Ovary (tissue), 7 donors: ENCODE measurements at regions not wholly inside any gene's neighbourhood (a gene's known extent, or its start where the extent isn't known, plus 50 kb on each side); places are given as distances from the start of the nearest gene placed in this dataset.

Source experiments
- DNase-seq, 5 donors: peaks; one replicate each; pipeline ENCODE4 v3.0.0-alpha.2; 2019 to 2020
- H3K27ac ChIP-seq, 2 donors: fragments of 200-600 bp; one replicate each; pipeline versions ENCODE4 v1.5.1 to v1.8.0; 2019 to 2022
- H3K27me3 ChIP-seq: fragments of 200-600 bp; one replicate; pipeline ENCODE4 v1.8.0; 2022
- H3K36me3 ChIP-seq: fragments of 200-600 bp; sonication (generic); one replicate; pipeline ENCODE4 v1.5.1; 2019
- H3K4me1 ChIP-seq: one replicate; pipeline ENCODE4 v1.8.1; 2013; ENCODE audit warnings: mild to moderate bottlenecking, moderate library complexity; ENCODE audit not compliant: insufficient read depth
- H3K4me3 ChIP-seq: fragments of 200-600 bp; sonication (generic); one replicate; pipeline ENCODE4 v1.5.1; 2017
- H3K9me3 ChIP-seq, 2 donors: fragments of 200-600 bp in 1 of 2; sonication (generic) in 1 of 2; one replicate each; pipeline versions ENCODE4 v1.5.1 to v1.8.1; 2013 to 2019; ENCODE audit warnings: mild to moderate bottlenecking in 1 of 2, moderate library complexity in 1 of 2
- EP300 ChIP-seq: sonication (generic); formaldehyde crosslinking; IDR thresholded peaks from one replicate; pipeline ENCODE4 v1.6.1; 2017; ENCODE audit warnings: antibody characterized with exemption
- POLR2A ChIP-seq: fragments of 450-650 bp; IDR thresholded peaks from one replicate; pipeline ENCODE4 v1.6.1; 2017; ENCODE audit warnings: antibody characterized with exemption, mild to moderate bottlenecking, moderate library complexity
- WGBS, 3 donors: extraction: QIAGEN DNeasy Blood & Tissue Kit in 1 of 3; methylation state at CpG; one replicate each; pipeline versions ENCODE4 v1.1.5 to v1.1.7; 2013 to 2017; 5-methylcytosine and 5-hydroxymethylcytosine counted together
- intact Hi-C, 4 donors: fragments of 100-400 bp; cut with DNase I; formaldehyde crosslinking; loops; one replicate each; pipeline versions ENCODE4 v1.11.0 to v1.15.1; 2022 to 2023
- TF ChIP-seq, protein P1 (sequence below), 3 donors: fragments of 450-650 bp in 2 of 3; fragments of 200-600 bp in 1 of 3; IDR thresholded peaks; one replicate each; pipeline versions ENCODE4 v1.5.1 to v1.8.0; 2016 to 2022; ENCODE audit warnings: antibody characterized with exemption in 3 of 3, mild to moderate bottlenecking in 1 of 3
- donor health status: DM: no; HTN: no; CAD: no; lungs with moderate emphysema.
- donor health status: DM: no; HTN: no; CAD: no.
- donor health status: Bipolar disorder and iron deficiency.
- donor health status: DM: no; HTN: no; CAD: no.
- donor health status: DM: yes; HTN: yes; CAD: no.

DNA sequence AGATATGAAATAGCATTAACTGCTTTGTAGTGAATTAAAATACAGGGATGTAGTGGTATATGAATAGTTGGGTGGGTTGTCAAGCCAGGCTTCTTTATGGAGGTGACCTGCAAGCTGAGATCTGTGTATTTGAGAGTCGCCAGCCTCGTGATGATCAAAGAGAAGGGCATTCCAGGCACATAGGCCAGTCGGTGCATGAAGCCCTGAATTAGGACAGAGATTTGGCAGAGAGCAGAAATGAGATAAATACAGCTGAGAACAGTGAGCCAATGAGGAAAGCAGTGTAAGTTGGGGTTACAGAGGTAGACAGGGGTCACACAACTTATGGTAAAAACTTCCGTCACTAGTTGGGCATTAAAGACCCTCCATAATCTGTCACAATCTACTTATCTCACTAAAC is 641.9 kb downstream of the OTOL1 start:
- Histone ChIP-seq H3K27me3 (no peaks in the 10 kb centered on the region), H3K4me1 (no peaks in the 10 kb centered on the region), H3K36me3 (no peaks in the 10 kb centered on the region), H3K27ac (no peak overlapping the region), H3K9me3 (no peaks in the 10 kb centered on the region), H3K4me3 (no peak overlapping the region)
- intact Hi-C loops = no loop called here
- 58 to 65% (median 64%) methylated on average over 4 of the region's 4 CpGs for WGBS, 3 donors
- TF ChIP-seq EP300 (no peak), POLR2A (no peak)
- TF ChIP-seq, protein P1, sequence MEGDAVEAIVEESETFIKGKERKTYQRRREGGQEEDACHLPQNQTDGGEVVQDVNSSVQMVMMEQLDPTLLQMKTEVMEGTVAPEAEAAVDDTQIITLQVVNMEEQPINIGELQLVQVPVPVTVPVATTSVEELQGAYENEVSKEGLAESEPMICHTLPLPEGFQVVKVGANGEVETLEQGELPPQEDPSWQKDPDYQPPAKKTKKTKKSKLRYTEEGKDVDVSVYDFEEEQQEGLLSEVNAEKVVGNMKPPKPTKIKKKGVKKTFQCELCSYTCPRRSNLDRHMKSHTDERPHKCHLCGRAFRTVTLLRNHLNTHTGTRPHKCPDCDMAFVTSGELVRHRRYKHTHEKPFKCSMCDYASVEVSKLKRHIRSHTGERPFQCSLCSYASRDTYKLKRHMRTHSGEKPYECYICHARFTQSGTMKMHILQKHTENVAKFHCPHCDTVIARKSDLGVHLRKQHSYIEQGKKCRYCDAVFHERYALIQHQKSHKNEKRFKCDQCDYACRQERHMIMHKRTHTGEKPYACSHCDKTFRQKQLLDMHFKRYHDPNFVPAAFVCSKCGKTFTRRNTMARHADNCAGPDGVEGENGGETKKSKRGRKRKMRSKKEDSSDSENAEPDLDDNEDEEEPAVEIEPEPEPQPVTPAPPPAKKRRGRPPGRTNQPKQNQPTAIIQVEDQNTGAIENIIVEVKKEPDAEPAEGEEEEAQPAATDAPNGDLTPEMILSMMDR (IDR thresholded peaks at IDR 0.05) = no peak
- DNase-seq = no peak

DNA sequence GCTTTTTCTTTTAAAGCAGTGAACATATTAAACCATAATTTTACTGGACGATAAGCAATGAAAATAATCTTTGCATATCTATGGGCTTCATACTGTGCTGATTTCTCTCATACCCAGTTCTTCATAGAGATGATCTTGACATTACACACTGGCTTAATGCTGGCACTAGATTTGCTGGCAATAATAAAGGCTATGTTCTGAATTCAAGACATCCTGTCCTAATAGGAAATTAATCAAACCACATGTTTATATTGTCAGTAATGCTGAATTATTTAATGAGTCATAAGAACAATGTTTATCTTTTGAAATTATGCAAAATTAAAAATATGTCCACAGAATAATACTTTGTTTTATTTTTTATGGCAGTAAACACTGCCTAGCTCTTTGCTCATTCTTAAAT is 643.2 kb downstream of the OTOL1 start:
- intact Hi-C loops = no loop called here
- Histone ChIP-seq H3K4me3 (no peak overlapping the region), H3K36me3 (no peaks in the 10 kb centered on the region), H3K27ac (no peak overlapping the region), H3K9me3 (no peaks in the 10 kb centered on the region), H3K27me3 (no peaks in the 10 kb centered on the region), H3K4me1 (no peaks in the 10 kb centered on the region)
- WGBS, 3 donors = 30 to 68% (median 31%) methylated on average over 1 of the region's 1 CpG
- no peak for DNase-seq
- TF ChIP-seq, protein P1 (IDR thresholded peaks at IDR 0.05) = no peak
- TF ChIP-seq EP300 = no peak
- no peak for TF ChIP-seq POLR2A

DNA sequence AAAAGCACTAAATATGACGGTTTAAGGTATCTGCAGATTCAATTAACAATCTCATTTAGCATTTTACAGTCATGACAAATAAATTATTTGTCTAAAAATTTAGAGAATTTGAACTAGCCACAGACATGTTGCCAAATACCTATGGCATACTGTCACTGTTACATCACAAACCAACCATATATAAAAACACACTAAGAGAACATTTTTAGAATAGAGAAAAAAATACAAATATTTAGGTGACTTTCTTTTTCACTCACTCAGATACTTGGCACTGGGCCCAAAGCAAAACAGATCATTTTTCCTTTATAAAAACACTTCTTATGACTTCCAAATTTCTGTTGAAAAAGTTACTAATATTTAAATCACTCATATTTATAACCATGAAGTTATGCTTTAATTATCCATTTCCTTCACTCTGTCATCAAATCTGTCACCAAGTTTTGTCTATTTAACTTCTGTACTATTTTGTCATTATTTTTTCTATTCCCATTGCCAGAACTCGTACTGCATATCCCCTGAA is 644.7 kb downstream of the OTOL1 start:
- WGBS, 3 donors = 23 to 31% (median 26%) methylated on average over 2 of the region's 2 CpGs
- H3K4me1 ChIP-seq = no peaks in the 10 kb centered on the region

DNA sequence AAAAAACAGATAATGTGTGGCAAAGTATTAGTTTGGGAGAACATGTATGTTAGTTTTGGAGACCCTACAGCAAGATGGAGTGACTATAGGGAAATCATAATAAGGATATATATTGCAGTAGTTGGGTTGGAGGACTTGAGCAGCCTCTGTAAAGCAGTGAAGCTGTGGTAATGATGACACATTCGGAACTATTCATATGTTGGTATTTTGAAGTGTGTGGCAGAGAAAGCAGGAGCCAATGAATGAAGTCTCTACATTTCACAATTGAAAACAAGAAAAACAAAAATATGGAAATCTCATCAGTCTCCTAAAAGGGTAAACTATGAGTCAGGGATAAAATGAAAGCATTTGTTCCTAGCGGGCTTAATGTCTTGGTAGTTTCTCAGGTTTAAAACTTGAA is 645.9 kb downstream of the OTOL1 start:
- DNase-seq = no peak
- no peak overlapping the region for H3K27ac ChIP-seq
- no peaks in the 10 kb centered on the region for H3K36me3 ChIP-seq
- no peaks in the 10 kb centered on the region for H3K4me1 ChIP-seq
- intact Hi-C loops = no loop called here
- 87 to 96% (median 91%) methylated on average over 2 of the region's 2 CpGs for WGBS, 3 donors
- H3K9me3 ChIP-seq = no peaks in the 10 kb centered on the region
- no peak overlapping the region for H3K4me3 ChIP-seq
- TF ChIP-seq POLR2A (no peak), EP300 (no peak)
- TF ChIP-seq, protein P1 (IDR thresholded peaks at IDR 0.05) = no peak
- no peaks in the 10 kb centered on the region for H3K27me3 ChIP-seq

More for the DNA sequence above, 644.7 kb downstream of the OTOL1 start:
- DNase-seq = no peak
- Histone ChIP-seq H3K27ac (no peak overlapping the region), H3K27me3 (no peaks in the 10 kb centered on the region), H3K4me3 (no peak overlapping the region), H3K36me3 (no peaks in the 10 kb centered on the region), H3K9me3 (no peaks in the 10 kb centered on the region)
- TF ChIP-seq, protein P1 (IDR thresholded peaks at IDR 0.05) = no peak
- TF ChIP-seq POLR2A (no peak), EP300 (no peak)
- intact Hi-C loops = no loop called here
